GM19239 (cell line): ENCODE measurements at regions not wholly inside any gene's neighbourhood (a gene's known extent, or its start where the extent isn't known, plus 50 kb on each side); places are given as distances from the start of the nearest gene placed in this dataset.

Experiments used
- DNase-seq: peaks from one replicate; pipeline ENCODE4 v3.0.0; 2011; ENCODE audit warnings: low spot score; ENCODE audit not compliant: insufficient read length
- FAIRE-seq: peaks from 2 replicates; lab custom pipeline; 2011; peaks lifted over from hg19 to GRCh38; lab: Jason Lieb, UNC

- DNase-seq, result no peak
- no peak for FAIRE-seq
Measured at GRCh38 chr1:244988521-244988920, 124.2 kb upstream of the HNRNPU start.

- FAIRE-seq (no peak), DNase-seq (no peak)
Measured at GRCh38 chr1:244980605-244981004, 116.3 kb upstream of the HNRNPU start.

GRCh38 chr1:244974550-244974949 is 110.2 kb upstream of the HNRNPU start:
- no peak for FAIRE-seq

GRCh38 chr1:244974106-244974505 is 109.8 kb upstream of the HNRNPU start:
- DNase-seq, result no peak
- no peak for FAIRE-seq

More at GRCh38 chr1:244974550-244974949, 110.2 kb upstream of the HNRNPU start:
- DNase-seq, result no peak

- DNase-seq, result no peak
- no peak for FAIRE-seq
Measured at GRCh38 chr1:244971552-244972216, 107.3 kb upstream of the HNRNPU start.

GRCh38 chr1:244970744-244971551 is 106.6 kb upstream of the HNRNPU start:
- DNase-seq (peak; percentile 52), FAIRE-seq (peak; percentile 91)

GRCh38 chr1:244970236-244970743 is 105.9 kb upstream of the HNRNPU start:
- FAIRE-seq, result peak; percentile 72
- DNase-seq, result peak; percentile 38

GRCh38 chr1:244969355-244970235 is 105.3 kb upstream of the HNRNPU start:
- FAIRE-seq (peak; percentile 80), DNase-seq (no peak)

GRCh38 chr1:244968881-244969280 is 104.5 kb upstream of the HNRNPU start:
- DNase-seq (no peak), FAIRE-seq (no peak)

GRCh38 chr1:244968471-244968871 is 104.1 kb upstream of the HNRNPU start:
- DNase-seq (no peak), FAIRE-seq (no peak)

- FAIRE-seq, result no peak
- no peak for DNase-seq
Measured at GRCh38 chr1:244967159-244967558, 102.8 kb upstream of the HNRNPU start.

GRCh38 chr1:244965185-244966030 is 101.1 kb upstream of the HNRNPU start:
- no peak for FAIRE-seq
- DNase-seq, result no peak

- DNase-seq (no peak), FAIRE-seq (peak; percentile 85)
Measured at GRCh38 chr1:244964112-244964971, 100.0 kb upstream of the HNRNPU start.

- FAIRE-seq, result no peak
- no peak for DNase-seq
Measured at GRCh38 chr1:244963231-244963826, 99.0 kb upstream of the HNRNPU start.

GRCh38 chr1:244962130-244962529 is 97.8 kb upstream of the HNRNPU start:
- no peak for FAIRE-seq
- DNase-seq, result no peak

- no peak for DNase-seq
- no peak for FAIRE-seq
Measured at GRCh38 chr1:244960904-244961303, 96.6 kb upstream of the HNRNPU start.

- FAIRE-seq (no peak), DNase-seq (no peak)
Measured at GRCh38 chr1:244958593-244958992, 94.2 kb upstream of the HNRNPU start.

GRCh38 chr1:244957525-244957924 is 93.2 kb upstream of the HNRNPU start:
- FAIRE-seq (peak; percentile 26), DNase-seq (no peak)
